H1 (cell line): ENCODE measurements at regions not wholly inside any gene's neighbourhood (a gene's known extent, or its start where the extent isn't known, plus 50 kb on each side); places are given as distances from the start of the nearest gene placed in this dataset.

Experiments used
- CTCF ChIA-PET: fragments of 300-600 bp; sonication (Branson Sonifier 250); formaldehyde crosslinking; loops from one replicate; lab custom pipeline; 2021; ENCODE audit not compliant: partially characterized antibody; lab: Charles Lee
- POLR2A ChIA-PET: fragments of 300-600 bp; sonication (Branson Sonifier 250); formaldehyde crosslinking; loops from one replicate; lab custom pipeline; 2021; ENCODE audit warnings: inconsistent platforms; ENCODE audit not compliant: partially characterized antibody; lab: Charles Lee
- DNase-seq, 2 experiments: peaks; one replicate each; pipeline versions ENCODE4 v3.0.0 to v3.0.0-alpha.2; 2010 to 2022; ENCODE audit warnings: low spot score in 2 of 2, low read depth in 1 of 2, mixed read lengths in 1 of 2
- FAIRE-seq: peaks from 2 replicates; lab custom pipeline; 2011; peaks lifted over from hg19 to GRCh38; lab: Jason Lieb, UNC
- H2AFZ ChIP-seq: 2 replicates; pipeline ENCODE4 v1.8.1; 2012; ENCODE audit warnings: low read length, inconsistent platforms
- H2AK5ac ChIP-seq: 2 replicates; pipeline ENCODE4 v1.6.1; 2013; ENCODE audit warnings: low read depth, low read length
- H2BK120ac ChIP-seq: replicated peaks from 2 replicates; pipeline ENCODE3; 2013; ENCODE audit warnings: low read depth, low read length, inconsistent platforms
- H2BK12ac ChIP-seq: 2 replicates; pipeline ENCODE4 v1.6.1; 2013; ENCODE audit warnings: low read depth, low read length
- H2BK15ac ChIP-seq: 2 replicates; pipeline ENCODE4 v1.6.1; 2013; ENCODE audit warnings: low read length
- H2BK20ac ChIP-seq: 2 replicates; pipeline ENCODE4 v1.6.1; 2013; ENCODE audit warnings: low read length
- H2BK5ac ChIP-seq: 2 replicates; pipeline ENCODE4 v1.6.1; 2013; ENCODE audit warnings: low read depth, low read length
- H3K14ac ChIP-seq: 2 replicates; pipeline ENCODE4 v1.6.1; 2013; ENCODE audit warnings: inconsistent platforms; ENCODE audit not compliant: insufficient read length
- H3K18ac ChIP-seq: 2 replicates; pipeline ENCODE4 v1.6.1; 2013; ENCODE audit warnings: low read length; ENCODE audit errors: extremely low read depth
- H3K23ac ChIP-seq: 2 replicates; pipeline ENCODE4 v1.6.1; 2013; ENCODE audit warnings: inconsistent platforms; ENCODE audit not compliant: insufficient read length
- H3K23me2 ChIP-seq: 2 replicates; pipeline ENCODE4 v1.6.1; 2013; ENCODE audit warnings: low read depth, low read length
- H3K27ac ChIP-seq: 2 replicates; pipeline ENCODE4 v1.6.1; 2011; ENCODE audit warnings: low read depth, low read length, inconsistent platforms
- H3K27me3 ChIP-seq, 4 experiments: replicated peaks in 1 of 4; 1 replicate in 1 of 4; 2 replicates in 3 of 4; pipeline versions ENCODE4 v1.6.1 to v1.8.1; 2011 to 2013; ENCODE audit warnings: low read length in 3 of 4, mild to moderate bottlenecking in 3 of 4, inconsistent platforms in 2 of 4, mixed read lengths in 2 of 4, moderate library complexity in 1 of 4; ENCODE audit not compliant: control insufficient read depth in 3 of 4, insufficient read depth in 3 of 4; ENCODE audit errors: extremely low read depth in 1 of 4
- H3K36me3 ChIP-seq, 4 experiments: 2 replicates each; pipeline versions ENCODE4 v1.6.1 to v1.8.1; 2011 to 2013; ENCODE audit warnings: mild to moderate bottlenecking in 4 of 4, low read length in 3 of 4, moderate library complexity in 2 of 4, control low read depth in 1 of 4, inconsistent platforms in 1 of 4; ENCODE audit not compliant: insufficient read depth in 4 of 4, control insufficient read depth in 2 of 4
- H3K4ac ChIP-seq: replicated peaks from 2 replicates; pipeline ENCODE3; 2013; ENCODE audit warnings: low read length, low read depth, mixed read lengths, inconsistent platforms; ENCODE audit not compliant: insufficient read length
- H3K4me1 ChIP-seq, 4 experiments: replicated peaks in 1 of 4; 1 replicate in 1 of 4; 2 replicates in 3 of 4; pipeline versions ENCODE4 v1.6.1 to v1.8.1; 2011 to 2013; ENCODE audit warnings: low read length in 3 of 4, inconsistent platforms in 2 of 4, mixed read lengths in 1 of 4; ENCODE audit not compliant: insufficient read depth in 4 of 4, control insufficient read depth in 3 of 4
- H3K4me2 ChIP-seq, 2 experiments: 2 replicates each; pipeline versions ENCODE4 v1.6.1 to v1.8.1; 2011 to 2013; ENCODE audit warnings: low read depth in 2 of 2, low read length in 2 of 2, control low read depth in 1 of 2, inconsistent platforms in 1 of 2, mild to moderate bottlenecking in 1 of 2; ENCODE audit not compliant: insufficient read depth in 1 of 2
- H3K4me3 ChIP-seq, 4 experiments: fragments of 200-600, 300-600 bp in 1 of 4; sonication (generic), shearing (Covaris generic), sonication (Bioruptor Twin) in 1 of 4; 2 replicates each; pipeline versions ENCODE4 v1.5.1 to v1.8.1; 2011 to 2016; ENCODE audit warnings: low read length in 4 of 4, low read depth in 3 of 4, control low read depth in 2 of 4, inconsistent platforms in 2 of 4, mild to moderate bottlenecking in 2 of 4, mixed read lengths in 1 of 4, moderate library complexity in 1 of 4; ENCODE audit not compliant: insufficient read depth in 2 of 4; ENCODE audit errors: extremely low read depth in 1 of 4
- H3K56ac ChIP-seq: replicated peaks from 2 replicates; pipeline ENCODE3; 2013; ENCODE audit warnings: low read depth, mild to moderate bottlenecking, mixed read lengths, low read length, inconsistent platforms; ENCODE audit not compliant: insufficient read length
- H3K79me1 ChIP-seq: 2 replicates; pipeline ENCODE4 v1.6.1; 2013; ENCODE audit warnings: low read depth, low read length, control low read depth
- H3K79me2 ChIP-seq, 2 experiments: 2 replicates each; pipeline versions ENCODE4 v1.6.1 to v1.8.1; 2012 to 2013; ENCODE audit warnings: low read length in 2 of 2, mild to moderate bottlenecking in 2 of 2, inconsistent platforms in 1 of 2; ENCODE audit not compliant: insufficient read depth in 2 of 2, control insufficient read depth in 1 of 2
- H3K9ac ChIP-seq, 4 experiments: replicated peaks in 1 of 4; 1 replicate in 1 of 4; 2 replicates in 3 of 4; pipeline versions ENCODE4 v1.6.1 to v1.8.1; 2011 to 2013; ENCODE audit warnings: low read depth in 3 of 4, low read length in 3 of 4, control low read depth in 2 of 4, mild to moderate bottlenecking in 2 of 4, moderate library complexity in 2 of 4, inconsistent platforms in 1 of 4; ENCODE audit errors: extremely low read depth in 1 of 4
- H3K9me3 ChIP-seq, 2 experiments: 2 replicates each; pipeline versions ENCODE4 v1.6.1 to v1.8.1; 2012 to 2013; ENCODE audit warnings: mild to moderate bottlenecking in 2 of 2, moderate library complexity in 2 of 2, control low read depth in 1 of 2, inconsistent platforms in 1 of 2, low read depth in 1 of 2, low read length in 1 of 2, mixed read lengths in 1 of 2; ENCODE audit not compliant: insufficient read depth in 2 of 2
- H4K20me1 ChIP-seq, 2 experiments: replicated peaks in 1 of 2; 2 replicates each; pipeline versions ENCODE3 to v1.8.1; 2011 to 2013; ENCODE audit warnings: inconsistent platforms in 2 of 2, low read length in 2 of 2, mild to moderate bottlenecking in 1 of 2; ENCODE audit not compliant: insufficient read depth in 2 of 2, control insufficient read depth in 1 of 2
- H4K5ac ChIP-seq: 2 replicates; pipeline ENCODE4 v1.6.1; 2013; ENCODE audit warnings: low read length, low read depth, mixed read lengths, inconsistent platforms; ENCODE audit not compliant: insufficient read length
- H4K8ac ChIP-seq: 2 replicates; pipeline ENCODE4 v1.8.0; 2013; ENCODE audit warnings: mild to moderate bottlenecking, moderate library complexity, low read length, inconsistent platforms; ENCODE audit not compliant: insufficient read depth; ENCODE audit errors: extremely low read depth
- H4K91ac ChIP-seq: replicated peaks from 2 replicates; pipeline ENCODE3; 2013; ENCODE audit warnings: low read length, mixed read lengths, inconsistent platforms; ENCODE audit not compliant: insufficient read length
- CEBPB ChIP-seq: IDR thresholded peaks from 2 replicates; pipeline ENCODE4 v1.6.1; 2012; ENCODE audit warnings: low read depth, low read length
- FOSL1 ChIP-seq: IDR thresholded peaks from 2 replicates; pipeline ENCODE4 v1.6.1; 2011; ENCODE audit warnings: mild to moderate bottlenecking, low read depth, low read length, moderate library complexity; ENCODE audit not compliant: insufficient read depth
- HDAC2 ChIP-seq, 2 experiments: fragments of 300-600 bp in 1 of 2; sonication (generic) in 1 of 2; IDR thresholded peaks; 2 replicates each; pipeline ENCODE4 v1.6.1; 2011 to 2012; ENCODE audit warnings: low read depth in 2 of 2, low read length in 2 of 2, mild to moderate bottlenecking in 2 of 2, moderate library complexity in 2 of 2, borderline replicate concordance in 1 of 2, inconsistent platforms in 1 of 2
- MAX ChIP-seq: IDR thresholded peaks from 2 replicates; pipeline ENCODE4 v1.6.1; 2012; ENCODE audit warnings: inconsistent platforms
- SAP30 ChIP-seq: fragments of 300-600 bp; sonication (generic); IDR thresholded peaks from 2 replicates; pipeline ENCODE4 v1.7.1; 2012; ENCODE audit warnings: low read length, moderate library complexity, mild to moderate bottlenecking, inconsistent platforms; ENCODE audit not compliant: insufficient read depth, insufficient replicate concordance
- SIN3A ChIP-seq, 2 experiments: IDR thresholded peaks in 1 of 2; conservative IDR thresholded peaks in 1 of 2; 2 replicates each; pipeline ENCODE4 v1.6.1; 2011 to 2012; ENCODE audit warnings: low read length in 2 of 2, improper control_type of control experiment in 1 of 2, low read depth in 1 of 2, mild to moderate bottlenecking in 1 of 2
- TBP ChIP-seq: IDR thresholded peaks from 2 replicates; pipeline ENCODE4 v1.6.1; 2011; ENCODE audit warnings: low read depth, low read length, improper control_type of control experiment
- WGBS, 2 experiments: shearing (Covaris generic) in 1 of 2; methylation state at CpG; one replicate each; pipeline versions ENCODE4 v1.1.6 to v1.1.7; 2013 to 2015; ENCODE audit warnings: low lambda C conversion rate in 2 of 2, mixed read lengths in 2 of 2, inconsistent platforms in 1 of 2, low coverage in 1 of 2, missing lambda C conversion rate in 1 of 2; ENCODE audit not compliant: insufficient replicate concordance in 2 of 2, insufficient coverage in 1 of 2, insufficient read length in 1 of 2; ENCODE audit errors: extremely low coverage in 1 of 2, missing lambda C conversion rate in 1 of 2; 5-methylcytosine and 5-hydroxymethylcytosine counted together

GRCh38 chr3:13141991-13142412 lies 68.8 kb upstream of the IQSEC1 start:
- Histone ChIP-seq H4K8ac (no peak overlapping the region), H3K27me3 (no peaks in the 10 kb centered on the region), H3K23ac (no peak overlapping the region)

More at GRCh38 chr3:13141991-13142412, 68.8 kb upstream of the IQSEC1 start:
- Histone ChIP-seq H3K79me1 (no peaks in the 10 kb centered on the region), H3K79me2 (no peaks in the 10 kb centered on the region), H2AFZ (no peak overlapping the region), H3K18ac (no peak overlapping the region), H4K91ac (no peak overlapping the region), H3K4me3 (no peak overlapping the region), H3K56ac (no peak overlapping the region), H3K4ac (no peak overlapping the region)
- CTCF ChIA-PET, result interaction anchor here (0.6 to 2.6 kb wide), 14 partner anchors 10 to 358 kb away, joined by 3 to 11 read pairs (median 3); no protein-coding TSS in a partner anchor
- TF ChIP-seq FOSL1 (no peak), SAP30 (peak; percentile 98), TBP (no peak), MAX (peak; percentile 91), CEBPB (no peak), SIN3A (conservative IDR thresholded peaks at IDR 0.05 in 1 of 2, IDR thresholded peaks at IDR 0.05 in 1 of 2; ENCODE audit: low read depth in 1 of 2, low read length in 2 of 2) (peak; percentile 98 to 100), HDAC2 (IDR thresholded peaks at IDR 0.05; ENCODE audit: borderline replicate concordance in 1 of 2, low read depth in 2 of 2, low read length in 2 of 2) (peak; percentile 68 to 86; a peak in 2 of 4 replicates)
- TF ChIP-seq, all 59 proteins: peak for 4
- FAIRE-seq, result peak; percentile 79
- POLR2A ChIA-PET, result interaction anchor here (1.8 kb wide), 1 partner anchor 10 kb away, joined by 5 read pairs; no protein-coding TSS in a partner anchor
- Histone ChIP-seq H4K20me1 (peaks cover 1 to 4% of the 10 kb centered on the region in 2 experiments), H4K5ac (no peak overlapping the region), H2BK120ac (no peak overlapping the region), H3K14ac (no peak overlapping the region), H2BK12ac (no peak overlapping the region), H3K27ac (no peak overlapping the region), H3K4me1 (no peaks in the 10 kb centered on the region; a peak in 1 of 7 replicates), H2AK5ac (no peak overlapping the region), H3K4me2 (no peak overlapping the region), H3K23me2 (no peaks in the 10 kb centered on the region), H2BK15ac (no peak overlapping the region), H2BK20ac (no peak overlapping the region), H2BK5ac (no peak overlapping the region; the same call in 1 of the 2 replicates), H3K36me3 (no peaks in the 10 kb centered on the region), H3K9me3 (no peaks in the 10 kb centered on the region), H3K9ac (no peak overlapping the region)
- 41% methylated on average over 5 of the region's 8 CpGs; no CpG with 5 or more reads in 1 of the 2 experiments for WGBS, 2 experiments
- DNase-seq, result peak; percentile 38 to 83
